ENCODE measurements at regions not wholly inside any gene's neighbourhood (a gene's known extent, or its start where the extent isn't known, plus 50 kb on each side); places are given as distances from the start of the nearest gene placed in this dataset.

DNA sequence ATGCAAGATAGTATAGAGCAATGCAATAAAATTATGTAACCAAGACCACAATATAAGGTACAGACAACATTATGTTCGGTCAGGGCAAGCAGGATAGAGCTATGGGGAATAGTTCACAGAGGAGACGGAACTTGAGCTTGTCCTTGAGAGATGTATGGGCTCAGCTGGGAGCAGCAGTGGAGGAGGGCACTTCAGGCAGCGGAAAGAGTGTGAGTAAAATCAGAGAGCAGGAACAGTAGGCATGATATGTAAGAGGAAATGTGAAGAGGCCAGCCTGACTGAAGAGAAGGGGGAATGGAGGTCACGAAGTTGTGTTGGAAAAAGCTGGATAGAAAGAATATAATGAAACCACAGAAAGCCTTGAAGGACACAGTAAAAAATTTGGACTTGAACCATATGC, 217.2 kb upstream of the NOCT start:
- dilution Hi-C loops (cut with MboI; ENCODE audit: extremely low pct_ligation_motif_present, low sequenced_read_pairs): no loop called here
- Histone ChIP-seq H2AFZ (ENCODE audit: control insufficient read depth, low read length) (no peak overlapping the region), H3K79me2 (ENCODE audit: control insufficient read depth, insufficient read depth, low read length) (no peaks in the 10 kb centered on the region), H3K9me1 (ENCODE audit: control insufficient read depth, extremely low read depth, insufficient read depth, low read length) (no peaks in the 10 kb centered on the region), H3K4me2 (ENCODE audit: control insufficient read depth, extremely low read depth, insufficient read depth, low read depth, low read length) (no peak overlapping the region), H3K9me3 (ENCODE audit: control insufficient read depth, low read depth, low read length) (no peaks in the 10 kb centered on the region), H4K20me1 (ENCODE audit: control insufficient read depth, extremely low read depth, insufficient read depth, low read length) (no peaks in the 10 kb centered on the region), H3K4me1 (ENCODE audit: control insufficient read depth, extremely low read depth, insufficient read depth, low read length) (no peaks in the 10 kb centered on the region), H3K36me3 (ENCODE audit: control insufficient read depth in 2 of 2, extremely low read depth in 1 of 2, insufficient read depth in 2 of 2, low read length in 2 of 2) (no peaks in the 10 kb centered on the region), H3K4me3 (ENCODE audit: control insufficient read depth in 2 of 3, extremely low read depth in 1 of 3, insufficient read depth in 2 of 3, low read depth in 1 of 3, low read length in 3 of 3) (no peak overlapping the region), H3K27me3 (ENCODE audit: control insufficient read depth, extremely low read depth, insufficient read depth, low read length) (peaks cover 7% of the 10 kb centered on the region), H3K27ac (ENCODE audit: control insufficient read depth, insufficient read depth, low read length) (no peak overlapping the region), H3K9ac (ENCODE audit: control insufficient read depth, extremely low read depth, insufficient read depth, low read length) (no peak overlapping the region)
- TF ChIP-seq EZH2 (IDR thresholded peaks at IDR 0.05; ENCODE audit: low read length): no peak
- TF ChIP-seq, protein P1, sequence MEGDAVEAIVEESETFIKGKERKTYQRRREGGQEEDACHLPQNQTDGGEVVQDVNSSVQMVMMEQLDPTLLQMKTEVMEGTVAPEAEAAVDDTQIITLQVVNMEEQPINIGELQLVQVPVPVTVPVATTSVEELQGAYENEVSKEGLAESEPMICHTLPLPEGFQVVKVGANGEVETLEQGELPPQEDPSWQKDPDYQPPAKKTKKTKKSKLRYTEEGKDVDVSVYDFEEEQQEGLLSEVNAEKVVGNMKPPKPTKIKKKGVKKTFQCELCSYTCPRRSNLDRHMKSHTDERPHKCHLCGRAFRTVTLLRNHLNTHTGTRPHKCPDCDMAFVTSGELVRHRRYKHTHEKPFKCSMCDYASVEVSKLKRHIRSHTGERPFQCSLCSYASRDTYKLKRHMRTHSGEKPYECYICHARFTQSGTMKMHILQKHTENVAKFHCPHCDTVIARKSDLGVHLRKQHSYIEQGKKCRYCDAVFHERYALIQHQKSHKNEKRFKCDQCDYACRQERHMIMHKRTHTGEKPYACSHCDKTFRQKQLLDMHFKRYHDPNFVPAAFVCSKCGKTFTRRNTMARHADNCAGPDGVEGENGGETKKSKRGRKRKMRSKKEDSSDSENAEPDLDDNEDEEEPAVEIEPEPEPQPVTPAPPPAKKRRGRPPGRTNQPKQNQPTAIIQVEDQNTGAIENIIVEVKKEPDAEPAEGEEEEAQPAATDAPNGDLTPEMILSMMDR (optimal IDR thresholded peaks at IDR 0.05 in 1 of 3, IDR thresholded peaks at IDR 0.05 in 1 of 3, conservative IDR thresholded peaks at IDR 0.05 in 1 of 3; ENCODE audit: extremely low read depth in 1 of 3, insufficient read depth in 2 of 3, low read length in 3 of 3): no peak
- FAIRE-seq (no peak), DNase-seq (ENCODE audit: low read depth, low spot score) (no peak)

DNA sequence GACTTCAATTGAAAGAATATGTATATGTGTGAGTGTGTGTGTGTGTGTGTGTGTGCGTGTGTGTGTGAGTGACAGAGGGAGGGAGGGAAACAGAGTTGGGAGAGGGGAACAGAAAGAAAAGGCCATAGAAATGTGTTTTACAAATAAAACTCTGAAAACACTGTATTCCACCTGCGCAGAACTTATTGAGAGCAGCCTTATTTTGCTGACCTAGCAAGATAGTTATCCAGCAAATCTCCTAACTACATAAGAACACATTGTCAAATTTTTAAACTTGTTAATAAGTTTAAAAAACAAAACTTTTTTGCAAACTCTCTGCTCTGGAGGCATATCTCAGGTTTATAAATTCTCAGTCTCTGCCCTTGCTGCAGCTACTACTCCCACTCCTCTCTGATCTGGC, 217.9 kb upstream of the NOCT start:
- H3K36me3 ChIP-seq (ENCODE audit: control insufficient read depth in 2 of 2, extremely low read depth in 1 of 2, insufficient read depth in 2 of 2, low read length in 2 of 2): no peaks in the 10 kb centered on the region
- DNase-seq (ENCODE audit: low read depth, low spot score) (no peak), FAIRE-seq (no peak)
- no peak overlapping the region for H3K9ac ChIP-seq (ENCODE audit: control insufficient read depth, extremely low read depth, insufficient read depth, low read length)
- no peak overlapping the region for H3K4me3 ChIP-seq (ENCODE audit: control insufficient read depth in 2 of 3, extremely low read depth in 1 of 3, insufficient read depth in 2 of 3, low read depth in 1 of 3, low read length in 3 of 3)
- no peaks in the 10 kb centered on the region for H3K9me3 ChIP-seq (ENCODE audit: control insufficient read depth, low read depth, low read length)
- H2AFZ ChIP-seq (ENCODE audit: control insufficient read depth, low read length): no peak overlapping the region
- H3K79me2 ChIP-seq (ENCODE audit: control insufficient read depth, insufficient read depth, low read length): no peaks in the 10 kb centered on the region
- TF ChIP-seq, protein P1 (optimal IDR thresholded peaks at IDR 0.05 in 1 of 3, IDR thresholded peaks at IDR 0.05 in 1 of 3, conservative IDR thresholded peaks at IDR 0.05 in 1 of 3; ENCODE audit: extremely low read depth in 1 of 3, insufficient read depth in 2 of 3, low read length in 3 of 3): no peak
- TF ChIP-seq EZH2 (IDR thresholded peaks at IDR 0.05; ENCODE audit: low read length): no peak
- H3K27me3 ChIP-seq (ENCODE audit: control insufficient read depth, extremely low read depth, insufficient read depth, low read length): peaks cover 5% of the 10 kb centered on the region
- dilution Hi-C loops (cut with MboI; ENCODE audit: extremely low pct_ligation_motif_present, low sequenced_read_pairs): no loop called here
- no peaks in the 10 kb centered on the region for H3K4me1 ChIP-seq (ENCODE audit: control insufficient read depth, extremely low read depth, insufficient read depth, low read length)
- H3K9me1 ChIP-seq (ENCODE audit: control insufficient read depth, extremely low read depth, insufficient read depth, low read length): no peaks in the 10 kb centered on the region
- no peak overlapping the region for H3K4me2 ChIP-seq (ENCODE audit: control insufficient read depth, extremely low read depth, insufficient read depth, low read depth, low read length)
- H4K20me1 ChIP-seq (ENCODE audit: control insufficient read depth, extremely low read depth, insufficient read depth, low read length): no peaks in the 10 kb centered on the region
- H3K27ac ChIP-seq (ENCODE audit: control insufficient read depth, insufficient read depth, low read length): no peak overlapping the region
